OCI-LY1 (cell line): ENCODE measurements at regions not wholly inside any gene's neighbourhood (a gene's known extent, or its start where the extent isn't known, plus 50 kb on each side); places are given as distances from the start of the nearest gene placed in this dataset.

ENCODE experiments used
- H2AFZ ChIP-seq: fragments of 200-600 bp; sonication (generic), shearing (Covaris generic); 2 replicates; pipeline ENCODE4 v1.6.0; 2014; ENCODE audit warnings: antibody characterized with exemption, mild to moderate bottlenecking, low read length
- H3F3A ChIP-seq: fragments of 200-600 bp; sonication (generic), shearing (Covaris generic); 2 replicates; pipeline ENCODE4 v1.6.0; 2014; ENCODE audit warnings: mild to moderate bottlenecking, antibody characterized with exemption, low read length, moderate library complexity; ENCODE audit not compliant: insufficient read depth
- H3K27ac ChIP-seq: fragments of 200-600 bp; sonication (generic); 2 replicates; pipeline ENCODE4 v1.5.1; 2014; ENCODE audit warnings: low read length, mixed run types, mild to moderate bottlenecking, low read depth; ENCODE audit not compliant: poor library complexity, severe bottlenecking
- H3K27me3 ChIP-seq: fragments of 200-600 bp; sonication (generic); 2 replicates; pipeline ENCODE4 v1.6.0; 2014; ENCODE audit warnings: antibody characterized with exemption, mild to moderate bottlenecking, low read length, moderate library complexity; ENCODE audit not compliant: insufficient read depth
- H3K36me3 ChIP-seq: fragments of 200-600 bp; sonication (generic); 2 replicates; pipeline ENCODE4 v1.6.1; 2014; ENCODE audit warnings: mild to moderate bottlenecking, antibody characterized with exemption, low read length, moderate library complexity, mixed read lengths; ENCODE audit not compliant: insufficient read depth
- H3K4me1 ChIP-seq: fragments of 200-600 bp; sonication (generic); 2 replicates; pipeline ENCODE4 v1.5.1; 2014; ENCODE audit warnings: mild to moderate bottlenecking, low read length, moderate library complexity; ENCODE audit not compliant: insufficient read depth, severe bottlenecking
- H3K4me2 ChIP-seq: fragments of 200-600 bp; sonication (generic), shearing (Covaris generic); 2 replicates; pipeline ENCODE4 v1.6.1; 2014; ENCODE audit warnings: low read length
- H3K4me3 ChIP-seq: fragments of 200-600 bp; sonication (generic); 2 replicates; pipeline ENCODE4 v1.5.1; 2014; ENCODE audit warnings: low read length, low read depth, mild to moderate bottlenecking, mixed read lengths; ENCODE audit not compliant: poor library complexity, severe bottlenecking
- H3K79me2 ChIP-seq: fragments of 200-600 bp; shearing (Covaris generic); 2 replicates; pipeline ENCODE4 v1.6.1; 2016; ENCODE audit warnings: mixed run types, low read length, mixed read lengths; ENCODE audit not compliant: insufficient read depth
- H3K9ac ChIP-seq: fragments of 200-600 bp; sonication (generic), shearing (Covaris generic); 2 replicates; pipeline ENCODE4 v1.6.1; 2014; ENCODE audit warnings: mild to moderate bottlenecking, low read length, mixed read lengths
- H3K9me2 ChIP-seq: fragments of 200-600 bp; sonication (generic), shearing (Covaris generic); 2 replicates; pipeline ENCODE4 v1.6.1; 2014; ENCODE audit warnings: low read depth, mild to moderate bottlenecking, low read length, mixed read lengths
- H3K9me3 ChIP-seq: fragments of 200-600 bp; shearing (Covaris generic); 2 replicates; pipeline ENCODE4 v1.6.1; 2014; ENCODE audit warnings: low read length, mixed read lengths
- H4K20me1 ChIP-seq: fragments of 200-600 bp; sonication (generic), shearing (Covaris generic); 2 replicates; pipeline ENCODE4 v1.6.0; 2016; ENCODE audit warnings: mild to moderate bottlenecking, low read length; ENCODE audit not compliant: insufficient read depth
- CTCF ChIP-seq: fragments of 200-600 bp; sonication (generic), shearing (Covaris generic); IDR thresholded peaks from 2 replicates; pipeline ENCODE4 v1.5.1; 2017; ENCODE audit warnings: mild to moderate bottlenecking, antibody characterized with exemption, low read length, moderate library complexity, mixed read lengths
- EZH2 ChIP-seq: fragments of 200-600 bp; sonication (generic), shearing (Covaris generic); IDR thresholded peaks from 2 replicates; pipeline ENCODE4 v1.8.0; 2017; ENCODE audit warnings: borderline replicate concordance, mixed run types, mild to moderate bottlenecking, antibody characterized with exemption, low read length, moderate library complexity, mixed read lengths

- Histone ChIP-seq H3K4me2 (no peak overlapping the region), H3F3A (no peaks in the 10 kb centered on the region), H4K20me1 (no peaks in the 10 kb centered on the region), H3K27me3 (peaks cover 10% of the 10 kb centered on the region; the same call in 1 of the 2 replicates), H3K79me2 (no peaks in the 10 kb centered on the region), H3K27ac (no peak overlapping the region), H3K36me3 (no peaks in the 10 kb centered on the region), H3K9me2 (no peaks in the 10 kb centered on the region), H3K4me1 (no peaks in the 10 kb centered on the region), H3K4me3 (no peak overlapping the region), H3K9me3 (no peaks in the 10 kb centered on the region), H3K9ac (no peak overlapping the region), H2AFZ (no peak overlapping the region)
- no peak for TF ChIP-seq EZH2
- TF ChIP-seq CTCF, result no peak
Observed at GRCh38 chr7:22060863-22061262, 115.2 kb upstream of the CDCA7L start.

- Histone ChIP-seq H3K9me2 (no peaks in the 10 kb centered on the region), H3K27ac (no peak overlapping the region), H3K79me2 (no peaks in the 10 kb centered on the region), H3K9ac (no peak overlapping the region), H3K27me3 (peaks cover 10% of the 10 kb centered on the region; the same call in 1 of the 2 replicates), H3K4me1 (no peaks in the 10 kb centered on the region), H3K4me3 (no peak overlapping the region), H2AFZ (no peak overlapping the region), H3K36me3 (no peaks in the 10 kb centered on the region), H4K20me1 (no peaks in the 10 kb centered on the region), H3K4me2 (no peak overlapping the region), H3K9me3 (no peaks in the 10 kb centered on the region), H3F3A (no peaks in the 10 kb centered on the region)
- no peak for TF ChIP-seq EZH2
- TF ChIP-seq CTCF, result no peak
Observed at GRCh38 chr7:22060197-22060596, 114.5 kb upstream of the CDCA7L start.

- TF ChIP-seq EZH2, result no peak
- no peak for TF ChIP-seq CTCF
- Histone ChIP-seq H3K9ac (no peak overlapping the region), H3K27me3 (peaks cover 9% of the 10 kb centered on the region), H3K27ac (no peak overlapping the region), H4K20me1 (no peaks in the 10 kb centered on the region), H3K4me3 (no peak overlapping the region), H3K4me2 (no peak overlapping the region), H2AFZ (no peak overlapping the region), H3K36me3 (no peaks in the 10 kb centered on the region), H3K9me2 (no peaks in the 10 kb centered on the region), H3K4me1 (no peaks in the 10 kb centered on the region), H3K9me3 (no peaks in the 10 kb centered on the region), H3F3A (no peaks in the 10 kb centered on the region), H3K79me2 (no peaks in the 10 kb centered on the region)
Observed at GRCh38 chr7:22055226-22055625, 109.5 kb upstream of the CDCA7L start.
